T-helper 1 cell treated with Interleukin-12 subunit alpha and Interleukin-12 subunit beta and Interleukin-4 antibody, amounts not matched to agents 30 μg/mL and 1 μg/mL, for 36 hours (primary cell): ENCODE measurements at regions not wholly inside any gene's neighbourhood (a gene's known extent, or its start where the extent isn't known, plus 50 kb on each side); places are given as distances from the start of the nearest gene placed in this dataset.

Source experiments
- H3K27ac Mint-ChIP-seq: one replicate; pipeline ENCODE4 v1.8.0; 2021; ENCODE audit warnings: mild to moderate bottlenecking, mixed read lengths
- H3K27me3 Mint-ChIP-seq: one replicate; pipeline ENCODE4 v1.8.0; 2021; ENCODE audit warnings: low read depth, mixed read lengths
- H3K36me3 Mint-ChIP-seq: one replicate; pipeline ENCODE4 v1.8.0; 2021; ENCODE audit warnings: low read depth, mixed read lengths
- H3K4me1 Mint-ChIP-seq: one replicate; pipeline ENCODE4 v1.8.0; 2021; ENCODE audit warnings: low read depth, mixed read lengths
- H3K4me3 Mint-ChIP-seq: one replicate; pipeline ENCODE4 v1.8.0; 2021; ENCODE audit warnings: mild to moderate bottlenecking, moderate library complexity, mixed read lengths
- H3K9me3 Mint-ChIP-seq: one replicate; pipeline ENCODE4 v1.8.0; 2021; ENCODE audit warnings: mixed read lengths

DNA sequence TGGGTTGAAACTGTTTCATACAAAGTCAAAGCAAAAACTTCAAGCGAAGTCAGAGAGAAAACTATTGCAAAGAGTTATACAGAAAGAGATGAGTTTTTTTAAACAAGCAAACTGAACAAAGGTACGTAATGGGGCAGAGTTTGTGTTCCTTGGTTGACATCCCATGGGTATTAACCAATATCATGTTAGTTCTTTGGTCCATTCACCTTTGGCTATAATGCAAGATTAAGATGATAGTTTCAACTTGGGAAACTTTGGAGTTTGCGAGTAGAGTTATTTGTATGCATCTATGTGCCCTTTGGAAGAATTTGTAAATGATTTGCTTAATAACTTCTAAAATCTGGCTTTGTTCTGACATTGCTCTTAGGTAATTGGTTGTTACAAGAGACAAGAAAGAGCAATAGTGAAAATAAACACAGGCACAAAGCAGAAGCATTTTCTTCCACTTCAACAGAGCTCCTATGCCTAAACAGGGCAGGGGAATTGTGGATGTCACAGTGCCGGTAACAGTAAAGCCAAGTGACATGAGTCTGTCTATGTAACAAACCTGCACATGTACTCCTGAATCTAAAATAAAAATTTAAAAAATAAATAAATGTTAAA is 936.1 kb downstream of the SUCLG1 start:
- H3K36me3 Mint-ChIP-seq = no peaks in the 10 kb centered on the region
- H3K4me3 Mint-ChIP-seq = no peak overlapping the region
- no peak overlapping the region for H3K27ac Mint-ChIP-seq
- H3K9me3 Mint-ChIP-seq = peaks cover 10% of the 10 kb centered on the region
- no peaks in the 10 kb centered on the region for H3K27me3 Mint-ChIP-seq
- no peaks in the 10 kb centered on the region for H3K4me1 Mint-ChIP-seq

DNA sequence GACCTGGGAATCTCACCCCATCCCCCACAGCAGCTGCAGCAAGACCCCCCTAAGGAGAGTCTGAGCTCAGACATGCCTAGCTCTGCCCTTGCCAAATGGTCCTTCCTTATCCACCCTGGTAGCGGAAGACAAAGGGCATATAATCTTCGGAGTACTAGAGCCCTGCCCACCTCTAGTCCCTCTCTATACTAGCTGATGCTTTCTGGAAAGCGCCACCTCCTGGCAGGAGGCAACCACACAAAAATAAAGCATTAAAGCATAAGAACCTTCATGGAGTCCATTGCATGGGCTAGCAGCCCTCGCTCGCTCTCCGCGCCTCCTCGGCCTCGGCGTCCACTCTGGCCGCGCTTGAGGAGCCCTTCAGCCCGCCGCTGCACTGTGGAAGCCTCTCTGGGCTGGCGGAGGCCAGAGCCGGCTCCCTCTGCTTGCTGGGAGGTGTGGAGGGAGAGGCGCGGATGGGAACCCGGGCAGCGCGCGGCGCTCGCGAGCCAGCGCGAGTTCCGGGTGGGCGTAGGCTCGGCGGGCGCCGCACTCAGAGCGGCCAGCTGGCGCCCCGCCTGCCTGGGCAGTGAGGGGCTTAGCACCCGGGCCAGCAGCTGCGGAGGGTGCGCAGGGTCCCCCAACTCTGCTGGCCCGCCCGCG is 941.2 kb downstream of the SUCLG1 start:
- H3K27ac Mint-ChIP-seq = no peak overlapping the region
- no peaks in the 10 kb centered on the region for H3K4me1 Mint-ChIP-seq
- H3K36me3 Mint-ChIP-seq = no peaks in the 10 kb centered on the region
- no peak overlapping the region for H3K4me3 Mint-ChIP-seq
- H3K27me3 Mint-ChIP-seq = no peaks in the 10 kb centered on the region
- peaks cover 12% of the 10 kb centered on the region for H3K9me3 Mint-ChIP-seq

GRCh38 chr2:83516503-83516902 is 942.6 kb downstream of the SUCLG1 start:
- peaks cover 16% of the 10 kb centered on the region for H3K9me3 Mint-ChIP-seq
- H3K4me3 Mint-ChIP-seq = no peak overlapping the region
- no peaks in the 10 kb centered on the region for H3K36me3 Mint-ChIP-seq
- H3K27me3 Mint-ChIP-seq = no peaks in the 10 kb centered on the region
- H3K4me1 Mint-ChIP-seq = no peaks in the 10 kb centered on the region
- H3K27ac Mint-ChIP-seq = no peak overlapping the region

DNA sequence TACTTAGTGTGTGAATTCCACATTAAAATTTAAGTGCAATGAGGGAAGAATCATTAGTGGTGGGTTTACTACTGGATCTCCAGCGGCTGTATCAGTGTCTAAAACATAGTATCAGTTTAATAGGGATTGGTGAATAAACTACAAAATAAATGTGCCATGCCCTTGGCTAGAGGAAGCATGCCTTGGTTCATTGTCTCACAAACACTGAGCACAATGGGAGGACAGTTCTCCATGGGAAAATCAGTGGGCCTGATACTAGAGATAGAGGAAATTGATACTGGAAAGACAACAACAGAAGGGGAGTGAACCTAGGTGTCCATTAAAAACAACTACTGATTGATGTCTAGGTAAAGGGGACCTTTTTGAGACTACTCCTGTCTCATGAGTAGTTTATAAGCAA is 971.6 kb downstream of the SUCLG1 start:
- Mint-ChIP-seq H3K27me3 (no peaks in the 10 kb centered on the region), H3K36me3 (no peaks in the 10 kb centered on the region), H3K4me1 (no peaks in the 10 kb centered on the region), H3K4me3 (no peak overlapping the region), H3K9me3 (peaks cover 9% of the 10 kb centered on the region), H3K27ac (no peak overlapping the region)

DNA sequence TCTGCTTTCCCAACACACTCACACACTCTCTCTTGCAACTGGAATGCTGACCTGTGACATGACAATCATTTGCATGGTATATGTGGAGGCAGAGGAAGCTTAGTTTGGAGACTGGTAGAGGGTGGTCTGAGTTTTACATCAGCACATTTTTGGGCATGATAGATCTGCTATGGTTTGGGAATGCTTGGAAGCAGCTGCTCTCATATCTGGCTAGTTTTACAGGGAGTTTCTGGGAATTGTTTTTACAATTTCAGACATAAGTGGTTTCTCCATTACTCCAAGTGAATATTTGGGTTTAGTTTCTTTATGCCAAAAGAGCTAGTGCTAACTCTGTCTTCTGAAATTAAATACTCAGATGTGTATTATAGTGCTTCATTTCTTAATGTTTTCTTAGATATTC is 977.6 kb downstream of the SUCLG1 start:
- H3K36me3 Mint-ChIP-seq = no peaks in the 10 kb centered on the region
- H3K4me3 Mint-ChIP-seq = no peak overlapping the region
- no peak overlapping the region for H3K27ac Mint-ChIP-seq
- no peaks in the 10 kb centered on the region for H3K4me1 Mint-ChIP-seq
- H3K9me3 Mint-ChIP-seq = peaks cover 3% of the 10 kb centered on the region
- no peaks in the 10 kb centered on the region for H3K27me3 Mint-ChIP-seq

DNA sequence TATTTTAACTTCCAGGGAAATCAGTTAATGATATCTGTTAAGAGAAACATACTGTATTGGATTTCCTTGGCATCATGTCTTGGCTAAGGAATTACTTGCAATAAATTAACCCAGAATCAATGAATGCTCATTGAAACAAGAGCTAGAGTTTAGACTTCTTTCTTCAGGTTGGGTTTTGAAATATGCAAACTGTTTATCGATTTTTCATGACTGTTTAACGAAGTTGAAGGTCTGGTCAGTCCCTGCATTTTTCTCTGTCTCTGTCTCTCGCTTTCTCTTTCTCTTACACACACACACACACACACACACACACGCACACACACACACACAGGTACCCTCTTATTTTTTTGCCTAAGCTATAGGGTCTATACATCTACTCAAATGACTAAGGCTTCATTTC is 981.0 kb downstream of the SUCLG1 start:
- H3K9me3 Mint-ChIP-seq = no peaks in the 10 kb centered on the region
- H3K27ac Mint-ChIP-seq = no peak overlapping the region
- no peaks in the 10 kb centered on the region for H3K36me3 Mint-ChIP-seq
- H3K4me3 Mint-ChIP-seq = no peak overlapping the region
- H3K4me1 Mint-ChIP-seq = no peaks in the 10 kb centered on the region
- no peaks in the 10 kb centered on the region for H3K27me3 Mint-ChIP-seq

DNA sequence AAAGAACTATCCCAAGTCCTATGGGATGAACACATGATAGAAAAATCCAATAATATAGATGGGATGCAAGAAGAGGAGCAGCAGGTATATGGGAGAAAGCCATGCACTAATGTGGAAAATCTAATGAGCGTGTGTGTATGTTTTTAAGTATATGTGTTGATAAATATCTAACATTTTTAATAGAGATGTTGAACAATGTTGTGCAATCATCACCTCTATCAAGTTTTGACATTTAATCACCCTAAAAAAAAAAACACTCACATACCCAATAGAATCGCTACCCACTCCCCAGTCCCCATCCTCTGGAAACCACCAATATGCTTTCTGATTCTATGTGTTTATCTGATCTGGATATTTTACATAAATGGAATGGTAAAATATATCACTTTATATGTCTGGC is 983.7 kb downstream of the SUCLG1 start:
- H3K27me3 Mint-ChIP-seq = no peaks in the 10 kb centered on the region
- H3K4me1 Mint-ChIP-seq = no peaks in the 10 kb centered on the region
- H3K36me3 Mint-ChIP-seq = no peaks in the 10 kb centered on the region
- no peak overlapping the region for H3K27ac Mint-ChIP-seq
- peaks cover 8% of the 10 kb centered on the region for H3K9me3 Mint-ChIP-seq
- no peak overlapping the region for H3K4me3 Mint-ChIP-seq

GRCh38 chr2:83471655-83472054 is 987.4 kb downstream of the SUCLG1 start:
- no peak overlapping the region for H3K27ac Mint-ChIP-seq
- no peak overlapping the region for H3K4me3 Mint-ChIP-seq
- H3K36me3 Mint-ChIP-seq = no peaks in the 10 kb centered on the region
- no peaks in the 10 kb centered on the region for H3K27me3 Mint-ChIP-seq
- peaks cover 8% of the 10 kb centered on the region for H3K9me3 Mint-ChIP-seq
- H3K4me1 Mint-ChIP-seq = no peaks in the 10 kb centered on the region

GRCh38 chr2:83470928-83471327 is 988.2 kb downstream of the SUCLG1 start:
- Mint-ChIP-seq H3K4me3 (no peak overlapping the region), H3K4me1 (no peaks in the 10 kb centered on the region), H3K36me3 (no peaks in the 10 kb centered on the region), H3K27ac (no peak overlapping the region), H3K27me3 (no peaks in the 10 kb centered on the region), H3K9me3 (peaks cover 8% of the 10 kb centered on the region)

GRCh38 chr2:83464444-83464843 is 994.6 kb downstream of the SUCLG1 start:
- H3K36me3 Mint-ChIP-seq = no peaks in the 10 kb centered on the region
- no peaks in the 10 kb centered on the region for H3K27me3 Mint-ChIP-seq
- H3K4me3 Mint-ChIP-seq = no peak overlapping the region
- no peaks in the 10 kb centered on the region for H3K9me3 Mint-ChIP-seq
- H3K27ac Mint-ChIP-seq = no peak overlapping the region
- H3K4me1 Mint-ChIP-seq = no peaks in the 10 kb centered on the region

DNA sequence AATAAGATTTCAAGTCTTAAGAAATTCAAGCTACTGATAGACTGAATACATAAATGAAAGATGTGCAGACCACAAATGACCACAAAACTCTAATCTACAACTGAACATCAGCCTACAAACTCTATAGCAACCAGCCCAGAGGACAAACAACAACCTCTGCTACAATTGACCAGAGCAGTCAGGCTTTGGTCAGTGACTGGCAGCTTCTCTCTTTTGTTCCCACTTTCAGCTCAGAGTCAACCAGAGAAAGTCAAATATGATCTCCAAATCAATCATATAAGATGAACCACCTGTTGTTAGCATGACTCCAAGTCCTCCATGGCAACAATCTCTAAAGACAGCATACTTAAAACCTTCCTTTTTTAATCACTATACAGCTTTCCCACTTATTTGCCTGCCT is 996.2 kb downstream of the SUCLG1 start:
- Mint-ChIP-seq H3K27ac (no peak overlapping the region), H3K27me3 (no peaks in the 10 kb centered on the region), H3K36me3 (no peaks in the 10 kb centered on the region), H3K9me3 (no peaks in the 10 kb centered on the region), H3K4me1 (no peaks in the 10 kb centered on the region), H3K4me3 (no peak overlapping the region)

DNA sequence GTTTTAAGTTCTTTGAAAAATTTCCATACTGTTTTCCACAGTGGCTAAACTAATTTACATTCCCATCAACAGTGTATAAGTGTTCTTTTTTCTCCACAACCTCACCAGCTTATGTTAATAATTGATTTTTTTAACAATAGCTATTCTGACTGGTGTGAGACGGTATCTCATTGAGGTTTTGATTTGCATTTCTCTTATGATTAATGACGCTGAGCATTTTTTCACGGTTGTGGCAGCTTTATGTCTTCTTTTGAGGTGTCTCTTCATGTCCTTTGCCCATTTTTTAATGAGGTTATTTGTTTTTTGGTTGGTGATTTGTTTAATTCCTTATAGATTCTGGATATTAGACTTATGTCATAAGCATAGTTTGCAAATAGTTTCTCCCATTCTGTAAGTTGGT is 997.9 kb downstream of the SUCLG1 start:
- no peaks in the 10 kb centered on the region for H3K9me3 Mint-ChIP-seq
- H3K36me3 Mint-ChIP-seq = no peaks in the 10 kb centered on the region
- no peak overlapping the region for H3K4me3 Mint-ChIP-seq
- no peaks in the 10 kb centered on the region for H3K4me1 Mint-ChIP-seq
- no peak overlapping the region for H3K27ac Mint-ChIP-seq
- no peaks in the 10 kb centered on the region for H3K27me3 Mint-ChIP-seq

DNA sequence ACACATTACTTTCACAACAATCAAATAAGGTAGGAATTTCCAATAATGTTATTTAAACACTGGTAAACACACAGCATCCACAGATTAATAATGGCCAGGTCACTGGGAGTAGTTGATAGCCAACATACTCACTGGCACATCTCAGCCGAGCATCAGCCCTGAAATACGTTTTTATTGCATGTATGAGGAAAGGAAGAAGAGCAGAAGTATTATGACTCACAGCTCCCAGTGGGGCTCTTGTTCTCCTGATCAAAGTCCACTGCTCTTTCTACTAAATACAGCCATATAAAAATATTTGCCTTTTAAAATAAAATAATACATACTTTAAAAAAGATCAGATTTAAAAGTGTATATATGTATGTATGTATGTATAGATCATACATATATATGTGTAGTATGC is 999.6 kb downstream of the SUCLG1 start:
- Mint-ChIP-seq H3K27ac (no peak overlapping the region), H3K4me3 (no peak overlapping the region)

GRCh38 chr2:83435989-83436388 is 1023.1 kb downstream of the SUCLG1 start:
- no peaks in the 10 kb centered on the region for H3K27me3 Mint-ChIP-seq
- H3K36me3 Mint-ChIP-seq = no peaks in the 10 kb centered on the region
- no peaks in the 10 kb centered on the region for H3K4me1 Mint-ChIP-seq
- H3K9me3 Mint-ChIP-seq = peaks cover 11% of the 10 kb centered on the region
- no peak overlapping the region for H3K27ac Mint-ChIP-seq
- H3K4me3 Mint-ChIP-seq = no peak overlapping the region

More for the DNA sequence above, 999.6 kb downstream of the SUCLG1 start:
- no peaks in the 10 kb centered on the region for H3K9me3 Mint-ChIP-seq
- no peaks in the 10 kb centered on the region for H3K4me1 Mint-ChIP-seq
- H3K27me3 Mint-ChIP-seq = no peaks in the 10 kb centered on the region
- H3K36me3 Mint-ChIP-seq = no peaks in the 10 kb centered on the region

- peaks cover 37% of the 10 kb centered on the region for H3K9me3 Mint-ChIP-seq
- no peaks in the 10 kb centered on the region for H3K36me3 Mint-ChIP-seq
- H3K4me1 Mint-ChIP-seq = no peaks in the 10 kb centered on the region
- no peaks in the 10 kb centered on the region for H3K27me3 Mint-ChIP-seq
- no peak overlapping the region for H3K27ac Mint-ChIP-seq
- no peak overlapping the region for H3K4me3 Mint-ChIP-seq
Observed at GRCh38 chr2:83420993-83421392, 1038.1 kb downstream of the SUCLG1 start.
